Mononuclear cell (primary cell): ENCODE measurements at regions not wholly inside any gene's neighbourhood (a gene's known extent, or its start where the extent isn't known, plus 50 kb on each side); places are given as distances from the start of the nearest gene placed in this dataset.
"Not testable (repeated sequence)": the region's sequence is repeated elsewhere in the genome, so short reads cannot be mapped to it uniquely, and the experiment has no call there.

Experiments
- H3K27me3 ChIP-seq: 2 replicates; pipeline ENCODE4 v1.6.0; 2011; ENCODE audit warnings: low read length, control low read depth; ENCODE audit not compliant: insufficient read depth
- H3K4me1 ChIP-seq: 2 replicates; pipeline ENCODE4 v1.5.1; 2011; ENCODE audit warnings: mild to moderate bottlenecking, low read length, control low read depth; ENCODE audit not compliant: insufficient read depth
- H3K4me3 ChIP-seq: 2 replicates; pipeline ENCODE4 v1.5.1; 2011; ENCODE audit warnings: mild to moderate bottlenecking, low read length, moderate library complexity
- H3K9me3 ChIP-seq: 2 replicates; pipeline ENCODE4 v1.5.1; 2011; ENCODE audit warnings: low read depth, mild to moderate bottlenecking, control low read depth, low read length

DNA sequence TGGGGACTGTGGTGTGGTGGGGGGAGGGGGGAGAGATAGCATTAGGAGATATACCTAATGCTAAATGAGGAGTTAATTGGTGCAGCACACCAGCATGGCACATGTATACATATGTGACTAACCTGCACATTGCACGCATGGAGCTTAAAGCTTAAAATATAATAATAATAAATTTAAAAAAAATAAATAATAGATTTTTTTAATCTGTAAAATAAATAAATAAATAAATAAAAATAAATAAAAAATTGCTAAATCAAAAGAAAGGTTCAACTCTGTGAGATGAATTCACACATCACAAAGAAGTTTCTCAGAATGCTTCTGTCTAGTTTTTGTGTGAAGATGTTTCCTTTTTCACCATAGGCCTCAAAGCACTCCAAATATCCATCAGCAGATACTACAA lies 1793.7 kb downstream of the UQCRFS1 start:
- H3K4me1 ChIP-seq, H3K27me3 ChIP-seq, H3K4me3 ChIP-seq: not testable (repeated sequence)
- H3K9me3 ChIP-seq = peaks cover 21% of the 10 kb centered on the region

DNA sequence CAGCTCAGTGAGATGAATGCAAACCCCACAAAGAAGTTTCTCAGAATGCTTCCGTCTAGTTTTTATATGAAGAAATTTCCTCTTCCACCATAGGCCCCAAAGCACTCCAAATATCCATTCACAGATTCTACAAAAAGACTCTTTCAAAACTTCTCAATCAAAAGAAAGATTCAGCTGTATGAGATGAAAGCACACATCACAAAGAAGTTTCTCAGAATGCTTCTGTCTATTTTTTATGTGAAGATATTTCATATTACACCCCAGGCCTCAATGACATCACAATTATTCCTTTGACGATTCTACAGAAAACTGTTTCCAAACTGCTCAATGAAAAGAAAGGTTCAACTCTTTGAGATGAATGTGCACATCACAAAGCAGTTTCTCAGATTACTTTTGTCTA lies 1819.4 kb downstream of the UQCRFS1 start:
- Histone ChIP-seq H3K4me3 (no peak overlapping the region), H3K9me3 (peaks cover 74% of the 10 kb centered on the region), H3K27me3 (no peaks in the 10 kb centered on the region), H3K4me1 (no peaks in the 10 kb centered on the region)

DNA sequence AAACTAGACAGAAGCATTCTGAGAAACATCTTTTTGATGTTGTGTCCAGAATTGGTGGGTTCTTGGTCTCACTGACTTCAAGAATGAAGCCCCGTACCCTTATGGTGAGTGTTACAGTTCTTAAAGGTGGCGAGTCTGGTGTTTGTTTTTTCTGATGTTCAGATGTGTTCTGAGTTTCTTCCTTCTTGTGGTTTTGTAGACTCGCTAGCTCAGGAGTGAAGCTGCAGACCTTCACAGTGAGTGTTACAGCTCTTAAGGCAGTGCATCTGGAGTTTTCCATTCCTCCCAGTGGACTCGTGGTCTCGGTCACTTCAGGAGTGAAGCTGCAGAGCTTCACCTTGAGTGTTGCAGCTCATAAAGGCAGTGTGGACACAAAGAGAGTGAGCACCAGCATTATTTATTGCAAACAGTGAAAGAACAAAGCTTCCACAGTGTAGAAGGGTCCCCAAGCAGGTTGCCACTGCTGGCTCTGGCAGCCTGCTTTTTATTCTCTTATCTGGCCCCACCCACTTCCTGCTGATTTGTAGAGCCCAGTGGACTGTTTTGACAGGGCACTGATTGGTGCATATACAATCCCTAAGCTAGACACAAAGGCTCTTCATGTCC lies 1820.8 kb downstream of the UQCRFS1 start:
- H3K4me3 ChIP-seq = no peak overlapping the region
- H3K27me3 ChIP-seq = no peaks in the 10 kb centered on the region
- peaks cover 81% of the 10 kb centered on the region for H3K9me3 ChIP-seq
- H3K4me1 ChIP-seq = no peaks in the 10 kb centered on the region

- H3K4me1 ChIP-seq = not testable (repeated sequence)
Measured at GRCh38 chr19:27379306-27379705, 1833.6 kb downstream of the UQCRFS1 start.

GRCh38 chr19:27369603-27370002 lies 1843.3 kb downstream of the UQCRFS1 start:
- H3K4me3 ChIP-seq, H3K27me3 ChIP-seq, H3K4me1 ChIP-seq: not testable (repeated sequence)
- peaks cover 70% of the 10 kb centered on the region for H3K9me3 ChIP-seq

More at GRCh38 chr19:27379306-27379705, 1833.6 kb downstream of the UQCRFS1 start:
- H3K9me3 ChIP-seq = peaks cover 64% of the 10 kb centered on the region
- H3K27me3 ChIP-seq, H3K4me3 ChIP-seq: not testable (repeated sequence)

DNA sequence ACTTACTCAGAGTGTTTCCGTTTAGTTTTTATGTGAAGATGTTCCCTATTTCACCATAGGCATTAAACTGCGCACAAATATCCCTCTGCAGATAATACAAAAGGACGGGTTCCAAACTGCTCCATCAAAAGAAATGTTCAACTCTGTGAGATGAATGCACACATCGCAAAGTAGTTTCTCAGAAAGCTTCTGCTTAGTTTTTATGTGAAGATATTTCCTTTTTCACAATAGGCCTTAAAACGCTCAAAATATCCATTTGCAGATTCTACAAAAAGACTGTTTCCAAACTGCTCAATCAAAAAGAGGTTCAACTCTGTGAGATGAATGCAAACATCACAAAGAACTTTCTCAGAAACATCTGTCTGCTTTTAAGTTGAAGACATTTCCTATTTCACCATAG lies 1850.5 kb downstream of the UQCRFS1 start:
- not testable (repeated sequence) for H3K4me1 ChIP-seq, H3K27me3 ChIP-seq, H3K4me3 ChIP-seq
- peaks cover 93% of the 10 kb centered on the region for H3K9me3 ChIP-seq

DNA sequence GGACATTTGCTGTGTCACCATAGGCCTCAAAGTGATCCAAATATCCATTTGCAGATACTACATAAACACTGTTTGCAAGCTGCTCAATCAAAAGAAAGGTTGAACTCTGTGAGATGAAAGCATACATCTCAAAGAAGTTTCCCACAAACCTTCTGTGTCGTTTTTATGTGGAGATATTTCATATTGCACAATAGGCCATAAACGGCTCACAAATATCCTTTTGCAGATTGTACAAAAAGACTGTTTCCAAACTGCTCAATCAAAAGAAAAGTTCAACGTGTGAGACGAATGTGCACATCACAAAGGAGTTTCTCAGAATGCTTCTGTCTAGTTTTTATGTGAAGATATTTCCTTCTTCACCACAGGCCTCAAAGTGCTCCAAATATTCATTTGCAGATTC lies 1857.4 kb downstream of the UQCRFS1 start:
- H3K4me1 ChIP-seq, H3K27me3 ChIP-seq, H3K4me3 ChIP-seq: not testable (repeated sequence)
- peaks cover 96% of the 10 kb centered on the region for H3K9me3 ChIP-seq
